ENCODE measurements at regions not wholly inside any gene's neighbourhood (a gene's known extent, or its start where the extent isn't known, plus 50 kb on each side); places are given as distances from the start of the nearest gene placed in this dataset.

- TF ChIP-seq CTCF (conservative IDR thresholded peaks at IDR 0.05 in 1 of 2, IDR thresholded peaks at IDR 0.05 in 1 of 2; ENCODE audit: extremely low read depth in 1 of 2, insufficient read depth in 1 of 2, low read depth in 1 of 2, low read length in 2 of 2) (no peak), EZH2 (IDR thresholded peaks at IDR 0.05; ENCODE audit: borderline replicate concordance, low read length) (no peak)
Measured at GRCh38 chr13:86003029-86003428, 203.8 kb upstream of the SLITRK6 start.
